T-helper 17 cell (primary cell): ENCODE measurements at regions not wholly inside any gene's neighbourhood (a gene's known extent, or its start where the extent isn't known, plus 50 kb on each side); places are given as distances from the start of the nearest gene placed in this dataset.

Experiments
- ATAC-seq: fragments of 150-1000 bp; cut with Tn5 transposase; 2 replicates; pipeline ENCODE4 v1.10.0; 2021; ENCODE audit warnings: mild to moderate bottlenecking, moderate library complexity
- DNase-seq, 3 donors: peaks; one replicate each; pipeline versions ENCODE4 v3.0.0 to v3.0.0-alpha.2; 2020 to 2021
- H3K9me3 ChIP-seq: one replicate; pipeline ENCODE4 v1.7.0; 2013; ENCODE audit warnings: low read length, mild to moderate bottlenecking; ENCODE audit not compliant: control insufficient read depth, poor library complexity, severe bottlenecking
- H3K27ac Mint-ChIP-seq: one replicate; pipeline ENCODE4 v1.8.0; 2022; ENCODE audit warnings: mild to moderate bottlenecking, moderate library complexity, mixed read lengths
- H3K27me3 Mint-ChIP-seq: one replicate; pipeline ENCODE4 v1.8.0; 2022; ENCODE audit warnings: mixed read lengths
- H3K36me3 Mint-ChIP-seq: one replicate; pipeline ENCODE4 v1.8.0; 2022; ENCODE audit warnings: low read depth, mixed read lengths
- H3K4me1 Mint-ChIP-seq: one replicate; pipeline ENCODE4 v1.8.0; 2022; ENCODE audit warnings: mild to moderate bottlenecking, mixed read lengths
- H3K4me3 Mint-ChIP-seq: one replicate; pipeline ENCODE4 v1.8.0; 2022; ENCODE audit warnings: mild to moderate bottlenecking, moderate library complexity, mixed read lengths

- peaks cover 41% of the 10 kb centered on the region for H3K27me3 Mint-ChIP-seq
- no peak for DNase-seq
- no peak overlapping the region for H3K4me3 Mint-ChIP-seq
- H3K9me3 ChIP-seq, result no peaks in the 10 kb centered on the region
- no peak for ATAC-seq
- no peaks in the 10 kb centered on the region for H3K4me1 Mint-ChIP-seq
- no peak overlapping the region for H3K27ac Mint-ChIP-seq
- H3K36me3 Mint-ChIP-seq, result peaks cover 2% of the 10 kb centered on the region
Measured at GRCh38 chr3:150152567-150152966, 181.9 kb upstream of the PFN2 start.

DNA sequence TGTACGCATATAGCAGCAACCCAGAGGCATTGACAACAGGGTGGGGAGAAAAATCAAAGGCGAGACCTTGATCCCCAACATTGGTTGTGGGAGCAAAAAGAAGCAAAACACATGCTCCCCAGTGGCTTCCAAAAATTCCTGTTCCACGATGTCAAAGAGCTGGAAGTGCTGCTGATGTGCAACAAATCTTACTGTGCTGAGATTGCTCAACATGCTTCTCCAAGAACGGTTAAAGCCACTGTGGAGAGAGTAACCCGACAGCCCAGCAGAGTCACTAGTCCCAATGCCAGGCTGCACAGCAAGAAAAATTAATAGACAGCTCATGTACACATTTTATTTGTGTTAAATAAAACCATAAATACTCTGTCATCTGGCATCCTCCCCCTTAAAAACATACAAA lies 179.9 kb upstream of the PFN2 start:
- ATAC-seq, result no peak
- H3K27me3 Mint-ChIP-seq, result peaks cover 54% of the 10 kb centered on the region
- H3K4me1 Mint-ChIP-seq, result no peaks in the 10 kb centered on the region
- no peak overlapping the region for H3K4me3 Mint-ChIP-seq
- no peak overlapping the region for H3K27ac Mint-ChIP-seq
- H3K9me3 ChIP-seq, result no peaks in the 10 kb centered on the region
- H3K36me3 Mint-ChIP-seq, result peaks cover 2% of the 10 kb centered on the region
- DNase-seq, result no peak

DNA sequence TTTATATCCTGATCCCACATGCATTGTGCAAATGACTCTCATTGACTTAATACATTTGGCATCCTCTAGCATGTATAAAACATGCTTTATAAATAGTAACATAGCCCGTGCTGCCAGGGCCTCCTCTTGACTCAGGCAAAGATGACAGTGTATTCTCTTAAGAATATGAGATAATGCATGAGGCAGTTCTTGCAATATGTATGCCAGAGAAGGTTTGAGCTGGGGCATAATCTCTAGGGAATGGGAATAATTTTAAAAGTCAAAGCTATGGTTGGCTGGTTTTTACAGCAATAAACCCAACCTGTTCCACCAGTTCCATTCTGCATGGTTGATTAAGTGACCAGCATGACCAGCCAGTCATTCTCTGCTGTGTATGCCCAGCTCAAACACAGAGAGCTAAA lies 179.0 kb upstream of the PFN2 start:
- no peaks in the 10 kb centered on the region for H3K9me3 ChIP-seq
- H3K36me3 Mint-ChIP-seq, result peaks cover 2% of the 10 kb centered on the region
- H3K4me1 Mint-ChIP-seq, result no peaks in the 10 kb centered on the region
- no peak overlapping the region for H3K27ac Mint-ChIP-seq
- peaks cover 56% of the 10 kb centered on the region for H3K27me3 Mint-ChIP-seq
- DNase-seq (no peak), ATAC-seq (no peak)
- no peak overlapping the region for H3K4me3 Mint-ChIP-seq

DNA sequence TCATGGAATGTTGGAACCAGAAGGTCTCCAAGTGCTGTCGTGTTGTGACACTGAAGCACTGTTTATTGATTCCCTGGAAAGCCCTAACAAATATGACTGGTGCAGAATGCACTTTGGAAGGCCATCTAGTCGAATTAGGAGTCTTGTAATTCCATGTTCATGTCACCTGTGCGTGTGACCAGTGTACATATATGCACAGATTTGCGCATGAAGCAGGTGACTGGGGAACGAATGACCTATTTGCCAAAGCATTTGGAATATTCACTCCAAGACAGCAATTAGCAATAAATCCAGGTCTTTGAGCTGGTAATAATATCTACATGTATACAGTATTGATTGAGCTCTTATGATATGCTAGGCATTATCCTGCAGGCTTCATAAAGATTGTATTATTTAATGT lies 177.5 kb upstream of the PFN2 start:
- no peak for DNase-seq
- Mint-ChIP-seq H3K4me3 (no peak overlapping the region), H3K27ac (no peak overlapping the region), H3K4me1 (no peaks in the 10 kb centered on the region), H3K36me3 (peaks cover 2% of the 10 kb centered on the region), H3K27me3 (peaks cover 60% of the 10 kb centered on the region)
- H3K9me3 ChIP-seq, result no peaks in the 10 kb centered on the region
- ATAC-seq, result no peak

DNA sequence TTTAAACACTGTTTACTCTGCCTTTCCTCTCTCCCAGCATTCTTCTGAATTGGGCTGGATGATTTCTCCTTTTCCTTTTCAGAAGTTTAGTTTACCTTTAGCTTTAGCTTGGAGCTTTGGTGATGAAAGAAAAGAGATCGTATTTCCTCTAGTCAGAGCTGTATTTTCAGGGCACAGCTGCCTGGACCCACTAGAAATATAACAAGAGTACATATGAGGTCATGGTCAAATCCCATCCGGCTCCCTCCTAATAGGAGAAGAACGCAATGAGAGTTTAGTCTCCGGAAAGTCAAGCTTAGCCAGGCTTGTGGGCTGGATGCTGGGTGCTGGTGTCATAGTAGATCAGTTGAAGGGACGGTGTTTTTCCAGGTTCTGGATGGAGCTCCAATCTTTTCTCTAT lies 177.1 kb upstream of the PFN2 start:
- DNase-seq, result no peak
- ATAC-seq, result no peak
- no peaks in the 10 kb centered on the region for H3K4me1 Mint-ChIP-seq
- H3K4me3 Mint-ChIP-seq, result no peak overlapping the region
- H3K9me3 ChIP-seq, result no peaks in the 10 kb centered on the region
- no peak overlapping the region for H3K27ac Mint-ChIP-seq
- peaks cover 2% of the 10 kb centered on the region for H3K36me3 Mint-ChIP-seq
- peaks cover 58% of the 10 kb centered on the region for H3K27me3 Mint-ChIP-seq

DNA sequence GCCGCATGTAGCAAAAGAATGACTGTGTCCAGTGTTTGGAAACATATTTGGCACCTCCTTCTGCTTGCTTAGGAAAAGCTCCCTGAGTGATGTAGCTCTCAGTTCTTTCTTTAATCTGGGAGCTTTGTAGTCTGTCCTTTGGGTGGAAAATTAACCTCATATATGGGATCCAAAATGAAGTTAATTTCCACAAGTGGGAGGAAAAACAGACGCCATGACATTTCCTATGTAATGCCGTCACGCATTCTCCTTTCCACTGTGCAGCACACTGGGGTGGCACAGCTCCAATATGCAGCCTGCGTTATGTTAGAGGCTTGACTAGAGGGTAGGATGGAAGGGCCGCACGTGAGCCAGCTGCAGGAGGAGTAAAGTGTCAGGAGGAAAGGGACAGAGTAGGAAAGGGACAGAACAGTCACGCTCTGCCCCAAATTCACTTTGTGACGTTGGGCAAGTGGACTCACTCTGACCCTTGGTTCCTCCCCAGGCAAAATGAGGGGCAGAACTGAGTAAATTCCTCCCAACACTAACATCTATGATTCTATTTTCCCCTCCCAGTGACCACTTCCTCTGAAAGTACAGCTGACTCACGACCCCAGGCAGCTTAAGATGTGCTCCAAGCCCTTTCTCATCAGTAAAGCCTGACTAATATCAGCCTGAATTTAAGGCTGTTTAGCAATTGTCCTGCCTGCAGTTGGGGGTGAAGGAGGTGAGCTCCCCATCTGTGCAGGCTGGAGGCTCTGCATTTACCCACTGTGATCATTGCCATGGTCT lies 176.5 kb upstream of the PFN2 start:
- Mint-ChIP-seq H3K27me3 (peaks cover 57% of the 10 kb centered on the region), H3K36me3 (peaks cover 2% of the 10 kb centered on the region), H3K4me3 (no peak overlapping the region), H3K4me1 (no peaks in the 10 kb centered on the region), H3K27ac (no peak overlapping the region)
- no peak for ATAC-seq
- H3K9me3 ChIP-seq, result no peaks in the 10 kb centered on the region
- no peak for DNase-seq

- H3K27ac Mint-ChIP-seq, result no peak overlapping the region
- H3K4me1 Mint-ChIP-seq, result no peaks in the 10 kb centered on the region
- ATAC-seq, result no peak
Measured at GRCh38 chr3:150145659-150146058, 175.0 kb upstream of the PFN2 start.

GRCh38 chr3:150144191-150144708 lies 173.6 kb upstream of the PFN2 start:
- H3K36me3 Mint-ChIP-seq, result no peaks in the 10 kb centered on the region
- H3K27me3 Mint-ChIP-seq, result peaks cover 33% of the 10 kb centered on the region
- DNase-seq (no peak), ATAC-seq (no peak)
- no peak overlapping the region for H3K27ac Mint-ChIP-seq
- H3K9me3 ChIP-seq, result no peaks in the 10 kb centered on the region
- H3K4me3 Mint-ChIP-seq, result no peak overlapping the region
- H3K4me1 Mint-ChIP-seq, result no peaks in the 10 kb centered on the region

More at GRCh38 chr3:150145659-150146058, 175.0 kb upstream of the PFN2 start:
- Mint-ChIP-seq H3K27me3 (peaks cover 42% of the 10 kb centered on the region), H3K4me3 (no peak overlapping the region), H3K36me3 (no peaks in the 10 kb centered on the region)
- no peaks in the 10 kb centered on the region for H3K9me3 ChIP-seq
- no peak for DNase-seq

DNA sequence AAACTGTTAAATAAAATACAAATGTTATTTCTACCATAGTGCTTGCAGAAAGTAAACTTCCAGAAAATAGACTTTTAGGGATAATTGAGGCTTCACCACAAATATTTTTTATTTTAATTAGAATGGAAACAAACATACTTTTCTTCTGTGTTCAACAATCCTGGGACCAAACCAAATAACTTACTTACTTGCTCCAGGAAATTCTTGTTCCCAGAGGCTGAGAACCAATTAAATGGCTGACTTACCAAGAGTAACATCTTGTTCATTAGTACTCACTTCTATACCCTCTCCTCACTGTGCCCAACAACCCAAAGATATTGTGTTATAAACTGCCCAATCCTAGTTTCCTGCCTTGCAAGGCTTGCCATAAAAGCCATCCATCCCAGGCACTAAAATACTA lies 172.2 kb upstream of the PFN2 start:
- no peak for ATAC-seq
- no peak for DNase-seq
- no peak overlapping the region for H3K4me3 Mint-ChIP-seq
- no peaks in the 10 kb centered on the region for H3K36me3 Mint-ChIP-seq
- H3K27me3 Mint-ChIP-seq, result peaks cover 26% of the 10 kb centered on the region
- H3K4me1 Mint-ChIP-seq, result no peaks in the 10 kb centered on the region
- no peaks in the 10 kb centered on the region for H3K9me3 ChIP-seq
- no peak overlapping the region for H3K27ac Mint-ChIP-seq

- no peaks in the 10 kb centered on the region for H3K4me1 Mint-ChIP-seq
- H3K27me3 Mint-ChIP-seq, result peaks cover 20% of the 10 kb centered on the region
- H3K27ac Mint-ChIP-seq, result no peak overlapping the region
- H3K4me3 Mint-ChIP-seq, result no peak overlapping the region
- no peak for ATAC-seq
- DNase-seq, result no peak
- no peaks in the 10 kb centered on the region for H3K9me3 ChIP-seq
- no peaks in the 10 kb centered on the region for H3K36me3 Mint-ChIP-seq
Measured at GRCh38 chr3:150141790-150142326, 171.2 kb upstream of the PFN2 start.

- Mint-ChIP-seq H3K4me1 (no peaks in the 10 kb centered on the region), H3K27ac (no peak overlapping the region), H3K36me3 (no peaks in the 10 kb centered on the region), H3K4me3 (no peak overlapping the region), H3K27me3 (peaks cover 23% of the 10 kb centered on the region)
- DNase-seq (no peak), ATAC-seq (no peak)
- no peaks in the 10 kb centered on the region for H3K9me3 ChIP-seq
Measured at GRCh38 chr3:150140614-150141321, 170.1 kb upstream of the PFN2 start.

DNA sequence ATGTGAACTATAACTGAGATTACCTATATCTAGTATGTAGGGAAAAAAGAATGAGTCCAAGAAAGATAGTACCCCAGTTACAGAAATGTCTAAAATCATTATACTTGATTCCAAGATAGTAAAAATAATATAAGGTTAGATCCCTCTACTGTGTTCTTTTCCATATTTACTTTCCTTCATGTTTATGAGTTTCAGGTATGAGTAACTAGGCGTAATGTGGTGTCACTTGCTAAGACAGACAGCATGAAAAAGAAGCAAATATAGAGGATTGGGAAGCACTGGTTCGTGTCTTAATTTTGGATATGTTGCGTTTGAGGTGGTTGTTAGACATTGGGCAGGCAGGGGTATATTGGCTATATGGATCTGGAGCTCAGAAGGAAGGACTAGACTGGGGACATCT lies 168.1 kb upstream of the PFN2 start:
- ATAC-seq (no peak), DNase-seq (no peak)
- Mint-ChIP-seq H3K27ac (no peak overlapping the region), H3K36me3 (no peaks in the 10 kb centered on the region), H3K4me1 (no peaks in the 10 kb centered on the region), H3K4me3 (no peak overlapping the region), H3K27me3 (peaks cover 13% of the 10 kb centered on the region)
- H3K9me3 ChIP-seq, result no peaks in the 10 kb centered on the region

DNA sequence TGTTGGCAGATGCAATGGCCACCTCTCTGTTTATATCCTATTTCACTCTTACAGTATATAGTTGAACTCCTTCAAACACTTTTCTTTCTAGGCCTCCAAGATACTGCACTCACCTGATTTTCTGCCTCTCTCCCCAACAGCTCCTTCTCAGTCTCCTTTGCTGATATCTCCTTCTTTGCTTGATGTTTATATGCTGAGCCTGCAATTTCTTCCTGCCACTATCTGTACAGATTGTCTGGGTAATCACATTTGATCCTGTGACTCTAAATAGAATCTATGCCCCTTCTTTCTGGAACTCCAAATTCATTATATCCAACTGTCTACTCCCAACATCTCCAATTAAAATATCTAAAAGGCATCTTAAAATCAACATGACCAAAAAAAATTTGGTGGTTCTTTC lies 165.5 kb upstream of the PFN2 start:
- Mint-ChIP-seq H3K4me3 (no peak overlapping the region), H3K4me1 (no peaks in the 10 kb centered on the region), H3K27ac (no peak overlapping the region), H3K36me3 (no peaks in the 10 kb centered on the region), H3K27me3 (peaks cover 27% of the 10 kb centered on the region)
- ATAC-seq, result no peak
- no peak for DNase-seq
- no peaks in the 10 kb centered on the region for H3K9me3 ChIP-seq
